ENCODE measurements at regions not wholly inside any gene's neighbourhood (a gene's known extent, or its start where the extent isn't known, plus 50 kb on each side); places are given as distances from the start of the nearest gene placed in this dataset.

GRCh38 chr19:31681121-31681520 lies 331.9 kb upstream of the TSHZ3 start:
- TF ChIP-seq CTCF (IDR thresholded peaks at IDR 0.05) (no peak), POLR2A (IDR thresholded peaks at IDR 0.05; ENCODE audit: low read depth) (no peak)

Measured in esophagus muscularis mucosa (tissue), 3 donors.